ENCODE measurements at regions not wholly inside any gene's neighbourhood (a gene's known extent, or its start where the extent isn't known, plus 50 kb on each side); places are given as distances from the start of the nearest gene placed in this dataset.

DNA sequence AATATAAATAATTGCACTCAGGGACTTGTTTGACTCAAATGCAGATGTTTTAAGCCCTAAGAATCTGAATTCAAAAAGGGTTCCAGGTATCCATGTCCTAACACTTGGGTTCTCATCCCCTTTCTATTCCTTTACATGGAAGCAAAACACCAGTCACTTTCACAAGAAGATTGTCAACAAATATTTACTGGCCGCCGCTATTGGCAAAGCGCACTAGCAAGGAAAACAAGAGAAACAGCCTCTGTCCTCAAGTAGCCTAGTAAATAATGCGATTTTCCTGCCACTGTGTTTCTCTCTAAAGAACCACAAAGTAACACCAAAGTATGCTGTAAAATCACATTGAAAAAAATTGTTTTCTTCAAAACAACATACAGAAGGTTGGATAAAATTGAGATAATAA is 66.7 kb upstream of the EZH2 start:
- no peak for DNase-seq

- DNase-seq: no peak
Observed at GRCh38 chr7:148944935-148945934, 61.1 kb upstream of the EZH2 start.

GRCh38 chr7:148941598-148942275 is 57.6 kb upstream of the EZH2 start:
- DNase-seq: peak in 15 of 58 donors; percentile 4 to 19 (median 6)

DNA sequence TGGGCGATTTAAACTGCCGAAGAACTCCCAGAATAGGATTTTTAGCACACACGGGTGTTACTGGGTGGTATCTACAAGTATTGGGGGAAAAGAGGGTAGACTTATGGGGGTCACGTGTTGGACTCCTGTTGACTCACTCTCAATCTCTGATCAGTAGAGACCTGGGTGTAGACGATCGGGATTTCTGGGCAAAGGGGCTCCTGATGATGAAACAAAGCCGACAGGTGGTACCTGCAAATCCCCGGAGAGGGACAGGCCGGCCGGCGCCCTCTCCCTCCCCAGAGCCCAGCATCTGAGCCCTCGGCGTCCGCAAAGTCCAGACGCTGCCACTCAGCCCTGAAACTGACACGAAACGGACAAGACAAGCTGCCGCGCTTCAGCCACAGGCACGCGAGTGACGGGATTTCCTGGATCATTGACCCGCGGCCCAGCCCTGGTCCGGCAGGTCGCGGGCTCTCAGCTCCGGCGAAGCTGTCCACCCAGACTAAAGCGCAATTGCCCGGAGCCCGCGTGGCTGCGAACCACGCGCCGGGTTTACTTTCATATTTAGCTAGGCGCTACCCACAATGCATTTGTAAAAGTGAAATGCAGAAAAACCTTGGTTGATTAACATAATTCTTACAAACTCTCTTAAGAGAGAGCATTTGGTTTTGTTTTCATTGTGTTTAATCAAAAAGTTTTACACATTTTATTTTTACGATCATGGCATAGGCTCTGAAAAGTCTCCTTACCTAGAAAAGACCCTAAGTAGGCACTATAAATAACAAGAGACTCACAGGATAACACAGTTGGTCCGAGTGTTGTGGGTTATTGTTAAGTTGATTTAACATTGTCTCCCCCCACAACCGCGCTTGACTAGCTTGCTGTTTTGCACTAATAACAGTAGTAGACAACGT is 56.9 kb upstream of the EZH2 start:
- DNase-seq: peak in 52 of 58 donors; percentile 9 to 85 (median 55)

GRCh38 chr7:148939128-148939755 is 55.2 kb upstream of the EZH2 start:
- no peak for DNase-seq

- no peak for DNase-seq
Observed at GRCh38 chr7:148935451-148935850, 51.4 kb upstream of the EZH2 start.
